ENCODE measurements at regions not wholly inside any gene's neighbourhood (a gene's known extent, or its start where the extent isn't known, plus 50 kb on each side); places are given as distances from the start of the nearest gene placed in this dataset.

DNA sequence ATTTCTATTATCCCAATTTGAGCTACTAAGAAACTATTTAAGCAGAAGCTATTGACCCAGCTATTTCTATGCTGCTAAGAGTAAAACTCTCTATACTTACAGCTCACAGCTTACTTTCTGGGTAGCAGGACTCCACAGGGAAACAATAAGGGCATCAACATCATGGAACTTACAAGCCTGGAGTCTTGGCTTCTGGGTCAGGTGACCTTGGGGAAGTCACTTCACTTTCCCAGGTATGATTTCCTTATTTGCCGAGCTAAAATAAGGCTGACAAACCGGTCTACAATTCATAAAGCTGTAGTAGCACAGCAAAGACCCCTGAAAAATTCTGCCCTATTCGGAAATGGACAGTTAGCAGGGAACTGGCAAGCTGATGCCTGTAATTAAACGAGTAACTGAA lies 278.3 kb upstream of the NR2F2 start (continued):
- no peak for TF ChIP-seq HDAC6 (IDR thresholded peaks at IDR 0.05; ENCODE audit: low read depth, low read length)

Data from H1 (cell line).